ENCODE measurements at regions not wholly inside any gene's neighbourhood (a gene's known extent, or its start where the extent isn't known, plus 50 kb on each side); places are given as distances from the start of the nearest gene placed in this dataset.

GRCh38 chr2:100627330-100628300 lies 64.8 kb downstream of the PDCL3 start:
- DNase-seq (ENCODE audit: low read depth, low spot score) = no peak
- ChIA-PET POLR2A (interaction anchor here (0.6 kb wide), 1 partner anchor 490 kb away, joined by 4 read pairs; no protein-coding TSS in a partner anchor), CTCF (no interaction called here)
- Histone ChIP-seq H3K27ac (ENCODE audit: low read depth, low read length) (no peak overlapping the region), H3K27me3 (ENCODE audit: control insufficient read depth, insufficient read depth, low read length) (peaks cover 57% of the 10 kb centered on the region), H3K9me3 (ENCODE audit: control insufficient read depth, insufficient read depth, low read length) (no peaks in the 10 kb centered on the region), H3K4me3 (ENCODE audit: low read depth, low read length) (no peak overlapping the region)
- TF ChIP-seq CTCF (IDR thresholded peaks at IDR 0.05; ENCODE audit: low read depth, low read length) = no peak

GRCh38 chr2:100628506-100628905 lies 65.7 kb downstream of the PDCL3 start:
- TF ChIP-seq CTCF (IDR thresholded peaks at IDR 0.05; ENCODE audit: low read depth, low read length) = no peak
- no peaks in the 10 kb centered on the region for H3K9me3 ChIP-seq (ENCODE audit: control insufficient read depth, insufficient read depth, low read length)
- H3K27ac ChIP-seq (ENCODE audit: low read depth, low read length) = no peak overlapping the region
- no peak overlapping the region for H3K4me3 ChIP-seq (ENCODE audit: low read depth, low read length)
- no peak for DNase-seq (ENCODE audit: low read depth, low spot score)
- POLR2A ChIA-PET = no interaction called here
- CTCF ChIA-PET = no interaction called here
- H3K27me3 ChIP-seq (ENCODE audit: control insufficient read depth, insufficient read depth, low read length) = peaks cover 51% of the 10 kb centered on the region

GRCh38 chr2:100629309-100629708 lies 66.5 kb downstream of the PDCL3 start:
- Histone ChIP-seq H3K27ac (ENCODE audit: low read depth, low read length) (no peak overlapping the region), H3K27me3 (ENCODE audit: control insufficient read depth, insufficient read depth, low read length) (peaks cover 48% of the 10 kb centered on the region), H3K9me3 (ENCODE audit: control insufficient read depth, insufficient read depth, low read length) (no peaks in the 10 kb centered on the region), H3K4me3 (ENCODE audit: low read depth, low read length) (no peak overlapping the region)
- POLR2A ChIA-PET = no interaction called here
- CTCF ChIA-PET = no interaction called here
- TF ChIP-seq CTCF (IDR thresholded peaks at IDR 0.05; ENCODE audit: low read depth, low read length) = no peak
- no peak for DNase-seq (ENCODE audit: low read depth, low spot score)

GRCh38 chr2:100630473-100630977 lies 67.7 kb downstream of the PDCL3 start:
- Histone ChIP-seq H3K27ac (ENCODE audit: low read depth, low read length) (no peak overlapping the region), H3K4me3 (ENCODE audit: low read depth, low read length) (no peak overlapping the region), H3K9me3 (ENCODE audit: control insufficient read depth, insufficient read depth, low read length) (no peaks in the 10 kb centered on the region), H3K27me3 (ENCODE audit: control insufficient read depth, insufficient read depth, low read length) (peaks cover 39% of the 10 kb centered on the region)
- no peak for DNase-seq (ENCODE audit: low read depth, low spot score)
- ChIA-PET CTCF (no interaction called here), POLR2A (no interaction called here)
- TF ChIP-seq CTCF (IDR thresholded peaks at IDR 0.05; ENCODE audit: low read depth, low read length) = no peak

GRCh38 chr2:100632037-100632436 lies 69.2 kb downstream of the PDCL3 start:
- ChIA-PET CTCF (no interaction called here), POLR2A (no interaction called here)
- no peak overlapping the region for H3K27ac ChIP-seq (ENCODE audit: low read depth, low read length)
- H3K4me3 ChIP-seq (ENCODE audit: low read depth, low read length) = no peak overlapping the region
- no peak for TF ChIP-seq CTCF (IDR thresholded peaks at IDR 0.05; ENCODE audit: low read depth, low read length)
- H3K9me3 ChIP-seq (ENCODE audit: control insufficient read depth, insufficient read depth, low read length) = no peaks in the 10 kb centered on the region
- H3K27me3 ChIP-seq (ENCODE audit: control insufficient read depth, insufficient read depth, low read length) = peaks cover 26% of the 10 kb centered on the region
- no peak for DNase-seq (ENCODE audit: low read depth, low spot score)
